HEK293T (cell line): ENCODE measurements at regions not wholly inside any gene's neighbourhood (a gene's known extent, or its start where the extent isn't known, plus 50 kb on each side); places are given as distances from the start of the nearest gene placed in this dataset.

Source experiments
- ARNT ChIP-seq: fragments of 450-650 bp; IDR thresholded peaks from 2 replicates; pipeline ENCODE4 v1.6.1; 2017; ENCODE audit warnings: mild to moderate bottlenecking
- BHLHE40 ChIP-seq: fragments of 450-650 bp; IDR thresholded peaks from 2 replicates; pipeline ENCODE4 v1.6.1; 2016; ENCODE audit warnings: mild to moderate bottlenecking, moderate library complexity, borderline replicate concordance
- ELF4 ChIP-seq: fragments of 450-650 bp; IDR thresholded peaks from 2 replicates; pipeline ENCODE4 v1.6.1; 2017; ENCODE audit warnings: antibody characterized with exemption
- FOXA1 ChIP-seq: fragments of 450-650 bp; IDR thresholded peaks from 2 replicates; pipeline ENCODE4 v1.6.1; 2016; ENCODE audit warnings: mild to moderate bottlenecking
- FOXM1 ChIP-seq: fragments of 450-650 bp; IDR thresholded peaks from 2 replicates; pipeline ENCODE4 v1.6.1; 2017; ENCODE audit warnings: mild to moderate bottlenecking, borderline replicate concordance
- L3MBTL2 ChIP-seq: fragments of 450-650 bp; conservative IDR thresholded peaks from 2 replicates; pipeline ENCODE4 v1.6.1; 2016; ENCODE audit warnings: mild to moderate bottlenecking
- LEF1 ChIP-seq: fragments of 450-650 bp; IDR thresholded peaks from 2 replicates; pipeline ENCODE4 v1.6.1; 2017; ENCODE audit warnings: mild to moderate bottlenecking, borderline replicate concordance
- PKNOX1 ChIP-seq: fragments of 450-650 bp; IDR thresholded peaks from 2 replicates; pipeline ENCODE4 v1.6.1; 2016
- SP1 ChIP-seq: fragments of 450-650 bp; IDR thresholded peaks from 2 replicates; pipeline ENCODE4 v1.6.1; 2017
- SUZ12 ChIP-seq: fragments of 450-650 bp; IDR thresholded peaks from 2 replicates; pipeline ENCODE4 v1.6.1; 2016; ENCODE audit warnings: mild to moderate bottlenecking
- TARDBP ChIP-seq: fragments of 450-650 bp; IDR thresholded peaks from 2 replicates; pipeline ENCODE4 v1.6.1; 2016
- ZNF384 ChIP-seq: fragments of 450-650 bp; IDR thresholded peaks from 2 replicates; pipeline ENCODE4 v1.6.1; 2016

- TF ChIP-seq PKNOX1: no peak
- TF ChIP-seq SP1: no peak
- no peak for TF ChIP-seq LEF1
- TF ChIP-seq FOXA1: no peak
- no peak for TF ChIP-seq BHLHE40
- TF ChIP-seq ELF4: no peak
- TF ChIP-seq ARNT: no peak
- TF ChIP-seq TARDBP: no peak
- no peak for TF ChIP-seq L3MBTL2
- TF ChIP-seq SUZ12: no peak
- TF ChIP-seq ZNF384: no peak
- TF ChIP-seq FOXM1: no peak
Measured at GRCh38 chr6:14035071-14035847, 82.3 kb upstream of the CD83 start.
